WTC11 (cell line): ENCODE measurements at regions not wholly inside any gene's neighbourhood (a gene's known extent, or its start where the extent isn't known, plus 50 kb on each side); places are given as distances from the start of the nearest gene placed in this dataset.

Experiments
- ATAC-seq: fragments of 200-7000 bp; cut with Tn5 transposase; 2 replicates; pipeline ENCODE4 v1.10.0; 2021; ENCODE audit warnings: mild to moderate bottlenecking, moderate library complexity
- CTCF ChIA-PET: fragments of 300-600 bp; sonication (Branson Sonifier 250); formaldehyde crosslinking; loops from one replicate; lab custom pipeline; 2021; ENCODE audit warnings: antibody characterized with exemption; lab: Charles Lee
- POLR2A ChIA-PET: fragments of 350-600 bp; sonication (Branson Sonifier 250); formaldehyde crosslinking; loops from one replicate; lab custom pipeline; 2021; ENCODE audit warnings: antibody characterized with exemption; lab: Charles Lee
- DNase-seq: peaks from one replicate; pipeline ENCODE4 v3.0.0; 2021; ENCODE audit warnings: low spot score
- H3K27ac Mint-ChIP-seq: 2 replicates; pipeline ENCODE4 v1.8.0; 2021; ENCODE audit warnings: mixed read lengths
- H3K27me3 Mint-ChIP-seq: 2 replicates; pipeline ENCODE4 v1.8.0; 2021; ENCODE audit warnings: low read depth, mild to moderate bottlenecking, moderate library complexity, mixed read lengths
- H3K36me3 Mint-ChIP-seq: 2 replicates; pipeline ENCODE4 v1.8.0; 2021; ENCODE audit warnings: mixed read lengths
- H3K4me1 Mint-ChIP-seq: 2 replicates; pipeline ENCODE4 v1.8.0; 2022; ENCODE audit warnings: mixed read lengths
- H3K4me3 Mint-ChIP-seq: 2 replicates; pipeline ENCODE4 v1.8.0; 2021; ENCODE audit warnings: mild to moderate bottlenecking, moderate library complexity, mixed read lengths
- H3K9me3 Mint-ChIP-seq: 2 replicates; pipeline ENCODE4 v1.8.0; 2021; ENCODE audit warnings: mixed read lengths
- CDX4 ChIP-seq: fragments of 250-450 bp; sonication (Bioruptor Pico); IDR thresholded peaks from 2 replicates; pipeline ENCODE4 v1.9.0; 2021; ENCODE audit warnings: moderate library complexity, mild to moderate bottlenecking, inconsistent platforms, borderline replicate concordance
- ESRRA ChIP-seq: sonication (generic); formaldehyde crosslinking; IDR thresholded peaks from 2 replicates; pipeline ENCODE4 v1.8.1; 2022; ENCODE audit warnings: mild to moderate bottlenecking, missing genetic modification reagents, borderline replicate concordance
- ETV6 ChIP-seq: sonication (generic); formaldehyde crosslinking; IDR thresholded peaks from 2 replicates; pipeline ENCODE4 v1.8.1; 2022; ENCODE audit warnings: mild to moderate bottlenecking, missing genetic modification reagents
- FOXP1 ChIP-seq: sonication (generic); formaldehyde crosslinking; IDR thresholded peaks from 2 replicates; pipeline ENCODE4 v1.8.0; 2022; ENCODE audit warnings: missing genetic modification reagents, mild to moderate bottlenecking, moderate library complexity, borderline replicate concordance
- GABPB1 ChIP-seq: sonication (generic); formaldehyde crosslinking; IDR thresholded peaks from 2 replicates; pipeline ENCODE4 v1.8.1; 2023; ENCODE audit warnings: mild to moderate bottlenecking, missing genetic modification reagents
- GRHL2 ChIP-seq: fragments of 250-450 bp; sonication (Bioruptor Pico); IDR thresholded peaks from 2 replicates; pipeline ENCODE4 v1.8.0; 2022; ENCODE audit warnings: mild to moderate bottlenecking, moderate library complexity; ENCODE audit not compliant: insufficient replicate concordance, severe bottlenecking
- IRF1 ChIP-seq: sonication (generic); formaldehyde crosslinking; IDR thresholded peaks from 2 replicates; pipeline ENCODE4 v1.8.0; 2023; ENCODE audit warnings: missing genetic modification reagents
- IRF2 ChIP-seq: sonication (generic); formaldehyde crosslinking; IDR thresholded peaks from 2 replicates; pipeline ENCODE4 v1.8.0; 2022; ENCODE audit warnings: low read depth, missing genetic modification reagents, borderline replicate concordance
- JAZF1 ChIP-seq: fragments of 250-450 bp; sonication (Bioruptor Pico); IDR thresholded peaks from 2 replicates; pipeline ENCODE4 v1.9.0; 2021; ENCODE audit warnings: moderate library complexity, mild to moderate bottlenecking, inconsistent platforms
- JUN ChIP-seq: sonication (generic); formaldehyde crosslinking; IDR thresholded peaks from 2 replicates; pipeline ENCODE4 v1.8.0; 2023; ENCODE audit warnings: mild to moderate bottlenecking, missing genetic modification reagents
- MLX ChIP-seq: sonication (generic); formaldehyde crosslinking; IDR thresholded peaks from 2 replicates; pipeline ENCODE4 v1.8.1; 2023; ENCODE audit warnings: mild to moderate bottlenecking, missing genetic modification reagents, moderate library complexity
- MYBL2 ChIP-seq: sonication (generic); formaldehyde crosslinking; IDR thresholded peaks from 2 replicates; pipeline ENCODE4 v1.8.1; 2023; ENCODE audit warnings: mild to moderate bottlenecking, moderate library complexity, missing genetic modification reagents
- NR1H2 ChIP-seq: sonication (generic); formaldehyde crosslinking; IDR thresholded peaks from 2 replicates; pipeline ENCODE4 v1.9.0; 2021; ENCODE audit warnings: mild to moderate bottlenecking, moderate library complexity, missing genetic modification reagents
- RELA ChIP-seq: sonication (generic); formaldehyde crosslinking; IDR thresholded peaks from 2 replicates; pipeline ENCODE4 v1.8.1; 2022; ENCODE audit warnings: missing genetic modification reagents, mild to moderate bottlenecking, borderline replicate concordance
- STAT6 ChIP-seq: sonication (generic); formaldehyde crosslinking; conservative IDR thresholded peaks from 2 replicates; pipeline ENCODE4 v1.8.1; 2023; ENCODE audit warnings: mild to moderate bottlenecking, low read depth, missing genetic modification reagents, moderate library complexity
- TEAD1 ChIP-seq: sonication (generic); formaldehyde crosslinking; IDR thresholded peaks from 2 replicates; pipeline ENCODE4 v1.8.0; 2022; ENCODE audit warnings: mild to moderate bottlenecking, missing genetic modification reagents
- ZNF121 ChIP-seq: sonication (generic); formaldehyde crosslinking; IDR thresholded peaks from 2 replicates; pipeline ENCODE4 v1.8.0; 2023; ENCODE audit warnings: missing genetic modification reagents
- ZNF138 ChIP-seq: sonication (generic); formaldehyde crosslinking; conservative IDR thresholded peaks from 2 replicates; pipeline ENCODE4 v1.8.1; 2022; ENCODE audit warnings: mild to moderate bottlenecking, moderate library complexity, missing genetic modification reagents
- ZNF425 ChIP-seq: fragments of 250-450 bp; sonication (Bioruptor Pico); conservative IDR thresholded peaks from 2 replicates; pipeline ENCODE4 v1.9.0; 2021; ENCODE audit warnings: mild to moderate bottlenecking
- ZSCAN18 ChIP-seq: fragments of 250-450 bp; sonication (Bioruptor Pico); IDR thresholded peaks from 2 replicates; pipeline ENCODE4 v2.1.2; 2022; ENCODE audit warnings: mild to moderate bottlenecking, moderate library complexity

GRCh38 chr10:10796061-10796773, 221.5 kb upstream of the CELF2 start:
- Mint-ChIP-seq H3K36me3 (no peaks in the 10 kb centered on the region), H3K27me3 (no peaks in the 10 kb centered on the region), H3K4me1 (peaks cover 69% of the 10 kb centered on the region), H3K9me3 (no peaks in the 10 kb centered on the region), H3K4me3 (no peak overlapping the region; the same call in 1 of the 2 replicates), H3K27ac (peak overlapping the region; percentile 80)
- no peak for TF ChIP-seq FOXP1 (CRISPR knock-in tag)
- TF ChIP-seq IRF2 (CRISPR knock-in tag) = no peak
- no peak for TF ChIP-seq GRHL2 (CRISPR knock-in tag)
- no peak for TF ChIP-seq ESRRA
- no peak for TF ChIP-seq TEAD1 (CRISPR knock-in tag)
- TF ChIP-seq IRF1 = no peak
- TF ChIP-seq CDX4 = no peak
- no peak for TF ChIP-seq ZNF425 (CRISPR knock-in tag)
- no peak for TF ChIP-seq NR1H2 (CRISPR knock-in tag)
- TF ChIP-seq ZSCAN18 (CRISPR knock-in tag) = no peak
- no peak for TF ChIP-seq JUN
- TF ChIP-seq RELA (CRISPR knock-in tag) = no peak
- no peak for TF ChIP-seq STAT6 (CRISPR knock-in tag)
- DNase-seq (no peak), ATAC-seq (no peak)
- ChIA-PET POLR2A (no interaction called here), CTCF (no interaction called here)

- Mint-ChIP-seq H3K27me3 (no peaks in the 10 kb centered on the region), H3K27ac (peak overlapping the region; percentile 55), H3K4me1 (peaks cover 65% of the 10 kb centered on the region), H3K4me3 (peak overlapping the region; percentile 56), H3K36me3 (no peaks in the 10 kb centered on the region), H3K9me3 (no peaks in the 10 kb centered on the region)
- ChIA-PET CTCF (interaction anchor here (1.7 kb wide), 1 partner anchor 119 kb away, joined by 5 read pairs; no protein-coding TSS in a partner anchor), POLR2A (interaction anchor here (0.9 kb wide), 1 partner anchor 369 kb away, joined by 3 read pairs; no protein-coding TSS in a partner anchor)
- no peak for DNase-seq
- ATAC-seq = peak; percentile 50
- TF ChIP-seq MYBL2 (CRISPR knock-in tag) = no peak
- no peak for TF ChIP-seq ETV6 (CRISPR knock-in tag)
- no peak for TF ChIP-seq ZNF121 (CRISPR knock-in tag)
- no peak for TF ChIP-seq MLX (CRISPR knock-in tag)
- no peak for TF ChIP-seq ZNF138 (CRISPR knock-in tag)
- no peak for TF ChIP-seq GABPB1 (CRISPR knock-in tag)
- no peak for TF ChIP-seq ZSCAN18 (CRISPR knock-in tag)
- TF ChIP-seq JAZF1 (CRISPR knock-in tag) = no peak
- no peak for TF ChIP-seq RELA (CRISPR knock-in tag)
Observed at GRCh38 chr10:10796774-10797415, 220.8 kb upstream of the CELF2 start.
